B cell (primary cell): ENCODE measurements at regions not wholly inside any gene's neighbourhood (a gene's known extent, or its start where the extent isn't known, plus 50 kb on each side); places are given as distances from the start of the nearest gene placed in this dataset.

Experiments used
- ATAC-seq: fragments of 200-7000 bp; cut with Tn5 transposase; one replicate; pipeline ENCODE4 v1.10.0; 2021; ENCODE audit warnings: low read depth, mild to moderate bottlenecking, moderate number of reproducible peaks, moderate library complexity
- CTCF ChIA-PET: fragments of 350-600 bp; sonication (Branson Sonifier 250); formaldehyde crosslinking; loops from one replicate; lab custom pipeline; 2021; ENCODE audit warnings: antibody characterized with exemption, inconsistent platforms; lab: Charles Lee
- POLR2A ChIA-PET: fragments of 350-600 bp; sonication (Branson Sonifier 250); formaldehyde crosslinking; loops from one replicate; lab custom pipeline; 2021; ENCODE audit warnings: antibody characterized with exemption; lab: Charles Lee
- DNase-seq: peaks from one replicate; pipeline ENCODE4 v3.0.0; 2013
- H2AFZ ChIP-seq: 2 replicates; pipeline ENCODE4 v1.6.1; 2012; ENCODE audit warnings: mild to moderate bottlenecking, low read depth, low read length; ENCODE audit not compliant: insufficient read depth, poor library complexity, severe bottlenecking
- H3K27ac ChIP-seq, 2 donors: 1 replicate in 1 of 2; 2 replicates in 1 of 2; pipeline ENCODE4 v1.5.1; 2012 to 2013; ENCODE audit warnings: low read length in 2 of 2, mild to moderate bottlenecking in 2 of 2, moderate library complexity in 1 of 2
- H3K27me3 ChIP-seq, 4 experiments: fragments of 200-600 bp in 1 of 4; sonication (generic) in 1 of 4; replicated peaks in 1 of 4; 1 replicate in 2 of 4; 2 replicates in 2 of 4; pipeline versions ENCODE4 v1.6.1 to v1.7.0; 2013 to 2016; ENCODE audit warnings: low read length in 3 of 4, mild to moderate bottlenecking in 2 of 4, mixed read lengths in 1 of 4, moderate library complexity in 1 of 4; ENCODE audit not compliant: insufficient read depth in 4 of 4, control insufficient read depth in 3 of 4; ENCODE audit errors: control extremely low read depth in 1 of 4
- H3K36me3 ChIP-seq, 2 experiments: replicated peaks in 1 of 2; 1 replicate in 1 of 2; 2 replicates in 1 of 2; pipeline versions ENCODE4 v1.6.1 to v1.7.1; 2013; ENCODE audit warnings: low read length in 1 of 2; ENCODE audit not compliant: insufficient read depth in 2 of 2, control insufficient read depth in 1 of 2; ENCODE audit errors: control extremely low read depth in 1 of 2, extremely low read depth in 1 of 2
- H3K4me1 ChIP-seq, 2 donors: fragments of 200-600 bp in 1 of 2; sonication (generic) in 1 of 2; 1 replicate in 1 of 2; 2 replicates in 1 of 2; pipeline versions ENCODE4 v1.5.1 to v1.6.1; 2013 to 2017; ENCODE audit warnings: low read length in 2 of 2; ENCODE audit not compliant: control insufficient read depth in 2 of 2, insufficient read depth in 2 of 2
- H3K4me2 ChIP-seq: replicated peaks from 2 replicates; pipeline ENCODE3; 2012; ENCODE audit warnings: mild to moderate bottlenecking, low read depth, low read length; ENCODE audit not compliant: poor library complexity, severe bottlenecking
- H3K4me3 ChIP-seq, 5 experiments: fragments of 200-600 bp in 1 of 5; sonication (generic) in 1 of 5; 1 replicate in 3 of 5; 2 replicates in 2 of 5; pipeline versions ENCODE4 v1.5.1 to v1.7.0; 2011 to 2016; ENCODE audit warnings: low read length in 4 of 5, mild to moderate bottlenecking in 4 of 5, low read depth in 2 of 5, control low read depth in 1 of 5, moderate library complexity in 1 of 5; ENCODE audit not compliant: insufficient read depth in 1 of 5; ENCODE audit errors: control extremely low read depth in 1 of 5, extremely low read depth in 1 of 5
- H3K79me2 ChIP-seq: fragments of 200-600 bp; sonication (generic); one replicate; pipeline ENCODE4 v1.6.0; 2016; ENCODE audit warnings: low read length; ENCODE audit not compliant: control insufficient read depth, insufficient read depth
- H3K9ac ChIP-seq: fragments of 200-600 bp; sonication (generic); 2 replicates; pipeline ENCODE4 v1.6.1; 2017; ENCODE audit warnings: mild to moderate bottlenecking, low read length, moderate library complexity
- H3K9me3 ChIP-seq, 3 donors: one replicate each; pipeline versions ENCODE4 v1.6.1 to v1.7.1; 2013; ENCODE audit warnings: low read length in 2 of 3; ENCODE audit not compliant: control insufficient read depth in 2 of 3, insufficient read depth in 1 of 3; ENCODE audit errors: control extremely low read depth in 1 of 3
- H4K20me1 ChIP-seq: 2 replicates; pipeline ENCODE4 v1.6.0; 2012; ENCODE audit warnings: mild to moderate bottlenecking, low read length; ENCODE audit not compliant: insufficient read depth, control insufficient read depth, poor library complexity, severe bottlenecking
- H3K27ac Mint-ChIP-seq: one replicate; pipeline ENCODE4 v1.8.0; 2021; ENCODE audit warnings: mixed read lengths
- H3K27me3 Mint-ChIP-seq: one replicate; pipeline ENCODE4 v1.8.0; 2021; ENCODE audit warnings: mixed read lengths
- H3K4me1 Mint-ChIP-seq: one replicate; pipeline ENCODE4 v1.8.0; 2021; ENCODE audit warnings: mixed read lengths
- H3K4me3 Mint-ChIP-seq: one replicate; pipeline ENCODE4 v1.8.0; 2021; ENCODE audit warnings: mixed read lengths
- H3K9me3 Mint-ChIP-seq: one replicate; pipeline ENCODE4 v1.8.0; 2022; ENCODE audit warnings: mixed read lengths; ENCODE audit not compliant: insufficient read depth
- CTCF ChIP-seq: fragments of 200-600 bp; IDR thresholded peaks from one replicate; pipeline ENCODE4 v1.8.0; 2022; ENCODE audit warnings: antibody characterized with exemption, mild to moderate bottlenecking
- EZH2 ChIP-seq: IDR thresholded peaks from 2 replicates; pipeline ENCODE4 v1.6.1; 2012; ENCODE audit warnings: borderline replicate concordance, low read depth, mild to moderate bottlenecking, moderate library complexity, low read length; ENCODE audit not compliant: insufficient read depth, poor library complexity, severe bottlenecking
- WGBS: methylation state at CpG from one replicate; pipeline ENCODE4 v1.1.5; 2013; ENCODE audit warnings: missing lambda C conversion rate; ENCODE audit not compliant: insufficient coverage; 5-methylcytosine and 5-hydroxymethylcytosine counted together
- intact Hi-C: fragments of 100-400 bp; cut with micrococcal nuclease; formaldehyde crosslinking; loops from one replicate; pipeline ENCODE4 v1.10.0; 2022

GRCh38 chr13:28564030-28564429, 69.1 kb upstream of the FLT1 start:
- POLR2A ChIA-PET, result no interaction called here
- no peak overlapping the region for H3K4me2 ChIP-seq

GRCh38 chr13:28563609-28564008, 68.7 kb upstream of the FLT1 start:
- H2AFZ ChIP-seq, result no peak overlapping the region
- DNase-seq, result no peak
- intact Hi-C loops, result no loop called here
- H3K9me3 Mint-ChIP-seq, result no peaks in the 10 kb centered on the region
- no peaks in the 10 kb centered on the region for H3K27me3 ChIP-seq
- H3K79me2 ChIP-seq, result no peaks in the 10 kb centered on the region
- H3K4me1 Mint-ChIP-seq, result no peaks in the 10 kb centered on the region
- no peak overlapping the region for H3K4me3 Mint-ChIP-seq
- peaks cover 15% of the 10 kb centered on the region for H3K27me3 Mint-ChIP-seq
- TF ChIP-seq EZH2 (no peak), CTCF (no peak)
- CTCF ChIA-PET, result no interaction called here
- no peak overlapping the region for H3K27ac ChIP-seq
- no peak overlapping the region for H3K4me2 ChIP-seq
- no peak overlapping the region for H3K27ac Mint-ChIP-seq
- 93% methylated on average over 5 of the region's 5 CpGs for WGBS
- no peaks in the 10 kb centered on the region for H3K4me1 ChIP-seq
- H4K20me1 ChIP-seq, result no peaks in the 10 kb centered on the region
- no peak for ATAC-seq
- H3K9me3 ChIP-seq, result no peaks in the 10 kb centered on the region
- H3K36me3 ChIP-seq, result no peaks in the 10 kb centered on the region
- POLR2A ChIA-PET, result no interaction called here
- no peak overlapping the region for H3K4me3 ChIP-seq
- no peak overlapping the region for H3K9ac ChIP-seq

More at GRCh38 chr13:28564030-28564429, 69.1 kb upstream of the FLT1 start:
- no peaks in the 10 kb centered on the region for H3K36me3 ChIP-seq
- no peaks in the 10 kb centered on the region for H3K9me3 Mint-ChIP-seq
- H2AFZ ChIP-seq, result no peak overlapping the region
- no peaks in the 10 kb centered on the region for H4K20me1 ChIP-seq
- TF ChIP-seq CTCF (no peak), EZH2 (no peak)
- no peaks in the 10 kb centered on the region for H3K79me2 ChIP-seq
- no peaks in the 10 kb centered on the region for H3K4me1 ChIP-seq
- DNase-seq (no peak), ATAC-seq (no peak)
- no peak overlapping the region for H3K27ac Mint-ChIP-seq
- H3K4me3 ChIP-seq, result no peak overlapping the region
- H3K4me3 Mint-ChIP-seq, result no peak overlapping the region
- H3K4me1 Mint-ChIP-seq, result no peaks in the 10 kb centered on the region
- intact Hi-C loops, result no loop called here
- no peaks in the 10 kb centered on the region for H3K9me3 ChIP-seq
- H3K27me3 ChIP-seq, result no peaks in the 10 kb centered on the region
- 95% methylated on average over 8 of the region's 10 CpGs for WGBS
- CTCF ChIA-PET, result interaction anchor here (0.6 kb wide), 1 partner anchor 53 kb away, joined by 5 read pairs; no protein-coding TSS in a partner anchor
- H3K9ac ChIP-seq, result no peak overlapping the region
- H3K27me3 Mint-ChIP-seq, result peaks cover 19% of the 10 kb centered on the region
- H3K27ac ChIP-seq, result no peak overlapping the region
